Pancreas (tissue), 10 donors: ENCODE measurements at regions not wholly inside any gene's neighbourhood (a gene's known extent, or its start where the extent isn't known, plus 50 kb on each side); places are given as distances from the start of the nearest gene placed in this dataset.

Experiments
- ATAC-seq, 4 donors: fragments of 200-7000 bp; cut with Tn5 transposase; one replicate each; pipeline versions ENCODE4 v1.8.0 to v1.9.1; 2020; ENCODE audit warnings: mild to moderate bottlenecking in 4 of 4, moderate library complexity in 4 of 4
- DNase-seq, 6 donors: peaks; one replicate each; pipeline ENCODE4 v3.0.0-alpha.2; 2020
- FAIRE-seq: peaks from 2 replicates; lab custom pipeline; 2012; peaks lifted over from hg19 to GRCh38; lab: Jason Lieb, UNC
- H3K27ac ChIP-seq, 4 donors: fragments of 200-600 bp; sonication (generic); 1 replicate in 3 of 4; 2 replicates in 1 of 4; pipeline versions ENCODE4 v1.5.0 to v1.8.0; 2020
- H3K27me3 ChIP-seq, 4 donors: fragments of 200-600 bp; one replicate each; pipeline ENCODE4 v1.8.0; 2021
- H3K36me3 ChIP-seq, 3 donors: fragments of 200-600 bp; sonication (generic) in 1 of 3; one replicate each; pipeline versions ENCODE4 v1.5.0 to v1.8.0; 2020 to 2021
- H3K4me1 ChIP-seq, 3 donors: fragments of 200-600 bp; one replicate each; pipeline ENCODE4 v1.8.0; 2021
- H3K4me3 ChIP-seq, 4 donors: fragments of 200-600 bp; sonication (generic) in 2 of 4; one replicate each; pipeline versions ENCODE4 v1.5.0 to v1.8.0; 2020 to 2021
- H3K9me3 ChIP-seq, 4 donors: fragments of 200-600 bp; one replicate each; pipeline ENCODE4 v1.8.0; 2021
- WGBS, 2 donors: extraction: QIAGEN DNeasy Blood & Tissue Kit; methylation state at CpG; one replicate each; pipeline ENCODE4 v1.1.7; 2013; 5-methylcytosine and 5-hydroxymethylcytosine counted together
- intact Hi-C, 3 donors: fragments of 100-400 bp; cut with DNase I; formaldehyde crosslinking; loops; one replicate each; pipeline versions ENCODE4 v1.11.1 to v1.14.2; 2022
- TF ChIP-seq, protein P1 (sequence below), 4 donors: fragments of 200-600 bp; sonication (generic) in 3 of 4; IDR thresholded peaks; one replicate each; pipeline versions ENCODE4 v1.5.0 to v1.8.0; 2021; ENCODE audit warnings: antibody characterized with exemption in 4 of 4
- donor health status: healthy with polysubstance abuse.
- donor health status: DM: no; HTN: no; CAD: no; lungs with moderate emphysema.
- donor health status: DM: no; HTN: no; CAD: no.
- donor health status: control.
- donor health status: control.
- donor health status: Bipolar disorder and iron deficiency.
- donor health status: DM: yes; HTN: yes; CAD: no.
- donor health status: DM: no; HTN: no; CAD: no.
- donor health status: DM: no; HTN: no; CAD: no.
- donor health status: DM: yes; HTN: yes; CAD: no.

DNA sequence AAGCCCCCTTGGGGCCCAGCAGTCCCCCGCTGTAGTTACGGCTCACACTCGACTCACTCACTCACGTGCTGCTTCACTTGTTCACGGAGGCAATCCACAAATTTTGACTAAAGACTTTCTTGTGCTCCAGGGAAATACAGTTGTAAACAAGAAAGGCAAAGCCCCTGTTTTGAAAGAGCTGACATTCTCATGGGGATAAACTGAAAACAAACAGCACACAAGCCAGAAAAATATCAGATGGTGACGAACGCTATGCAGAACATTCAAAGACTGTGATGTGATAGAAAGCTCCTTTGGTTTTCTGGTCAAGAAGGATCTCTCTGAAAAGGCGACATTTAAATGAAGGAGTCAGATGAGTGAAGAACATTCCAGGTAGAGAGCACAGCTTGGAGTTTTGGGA lies 385.3 kb upstream of the SMIM21 start:
- Histone ChIP-seq H3K36me3 (no peaks in the 10 kb centered on the region), H3K9me3 (no peaks in the 10 kb centered on the region), H3K4me1 (no peaks in the 10 kb centered on the region), H3K27ac (no peak overlapping the region), H3K27me3 (no peaks in the 10 kb centered on the region), H3K4me3 (no peak overlapping the region)
- TF ChIP-seq, protein P1, sequence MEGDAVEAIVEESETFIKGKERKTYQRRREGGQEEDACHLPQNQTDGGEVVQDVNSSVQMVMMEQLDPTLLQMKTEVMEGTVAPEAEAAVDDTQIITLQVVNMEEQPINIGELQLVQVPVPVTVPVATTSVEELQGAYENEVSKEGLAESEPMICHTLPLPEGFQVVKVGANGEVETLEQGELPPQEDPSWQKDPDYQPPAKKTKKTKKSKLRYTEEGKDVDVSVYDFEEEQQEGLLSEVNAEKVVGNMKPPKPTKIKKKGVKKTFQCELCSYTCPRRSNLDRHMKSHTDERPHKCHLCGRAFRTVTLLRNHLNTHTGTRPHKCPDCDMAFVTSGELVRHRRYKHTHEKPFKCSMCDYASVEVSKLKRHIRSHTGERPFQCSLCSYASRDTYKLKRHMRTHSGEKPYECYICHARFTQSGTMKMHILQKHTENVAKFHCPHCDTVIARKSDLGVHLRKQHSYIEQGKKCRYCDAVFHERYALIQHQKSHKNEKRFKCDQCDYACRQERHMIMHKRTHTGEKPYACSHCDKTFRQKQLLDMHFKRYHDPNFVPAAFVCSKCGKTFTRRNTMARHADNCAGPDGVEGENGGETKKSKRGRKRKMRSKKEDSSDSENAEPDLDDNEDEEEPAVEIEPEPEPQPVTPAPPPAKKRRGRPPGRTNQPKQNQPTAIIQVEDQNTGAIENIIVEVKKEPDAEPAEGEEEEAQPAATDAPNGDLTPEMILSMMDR (IDR thresholded peaks at IDR 0.05) = no peak
- ATAC-seq = no peak
- DNase-seq = no peak
- intact Hi-C loops = no loop called here
- no peak for FAIRE-seq
- WGBS, 2 donors = 56 to 69% methylated on average over 8 of the region's 8 CpGs

DNA sequence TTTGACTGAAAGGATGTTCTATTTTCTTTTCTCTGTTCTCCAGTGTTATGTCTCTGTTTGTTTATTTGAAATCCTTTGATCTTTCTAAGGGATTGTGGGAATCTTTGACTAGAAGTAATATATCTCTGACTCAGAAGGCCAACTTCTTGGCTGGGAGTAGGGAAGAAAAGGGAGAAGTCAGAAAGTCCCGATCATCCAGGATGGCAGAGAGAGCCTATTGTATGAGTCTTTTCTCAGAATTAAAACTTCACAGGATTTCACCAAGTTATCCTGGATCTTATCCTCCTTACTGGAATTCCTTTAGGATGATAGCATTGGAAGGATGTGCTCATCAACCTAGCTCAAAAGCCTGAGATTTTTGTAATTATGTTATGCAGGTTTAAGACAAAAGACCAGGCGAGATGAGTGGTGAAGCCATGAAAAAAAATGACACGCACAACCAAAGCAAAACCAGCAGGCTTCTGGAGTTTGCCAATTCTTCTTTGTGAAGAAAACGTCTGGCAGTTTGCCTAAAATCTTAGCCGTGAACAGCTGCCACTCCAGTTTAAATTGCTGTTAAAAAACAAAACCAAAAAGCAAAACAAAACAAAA lies 383.6 kb upstream of the SMIM21 start:
- TF ChIP-seq, protein P1 (IDR thresholded peaks at IDR 0.05) = no peak
- no peak for ATAC-seq
- H3K27me3 ChIP-seq = no peaks in the 10 kb centered on the region
- no peaks in the 10 kb centered on the region for H3K4me1 ChIP-seq
- intact Hi-C loops = no loop called here
- no peaks in the 10 kb centered on the region for H3K9me3 ChIP-seq
- 34 to 52% methylated on average over 5 of the region's 5 CpGs for WGBS, 2 donors
- no peak overlapping the region for H3K27ac ChIP-seq
- no peak for DNase-seq
- H3K4me3 ChIP-seq = no peak overlapping the region
- no peaks in the 10 kb centered on the region for H3K36me3 ChIP-seq
- no peak for FAIRE-seq

DNA sequence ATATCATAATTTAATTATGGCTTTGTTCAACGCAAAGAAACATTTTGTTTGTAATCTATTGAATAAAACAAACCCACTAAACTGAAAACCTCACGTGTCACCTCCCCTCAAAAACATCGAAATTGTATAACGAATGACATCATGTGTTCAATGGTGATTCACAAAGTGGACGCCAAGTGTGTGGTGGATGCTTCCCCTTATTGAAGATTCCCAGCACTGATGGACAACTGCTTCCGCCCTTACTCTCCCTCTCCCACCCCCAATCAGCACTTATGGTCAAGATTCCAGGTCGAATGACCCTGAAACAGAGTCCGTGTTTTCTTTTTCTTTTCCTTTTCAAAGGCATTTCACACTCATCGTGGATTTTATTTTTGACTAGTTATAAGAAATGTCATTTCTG lies 383.0 kb upstream of the SMIM21 start:
- Histone ChIP-seq H3K27ac (no peak overlapping the region), H3K36me3 (no peaks in the 10 kb centered on the region), H3K9me3 (no peaks in the 10 kb centered on the region), H3K4me3 (no peak overlapping the region), H3K27me3 (no peaks in the 10 kb centered on the region), H3K4me1 (no peaks in the 10 kb centered on the region)
- no peak for FAIRE-seq
- ATAC-seq = no peak
- intact Hi-C loops = no loop called here
- no peak for DNase-seq
- TF ChIP-seq, protein P1 (IDR thresholded peaks at IDR 0.05) = no peak
- WGBS, 2 donors = 51 to 66% methylated on average over 9 of the region's 9 CpGs

DNA sequence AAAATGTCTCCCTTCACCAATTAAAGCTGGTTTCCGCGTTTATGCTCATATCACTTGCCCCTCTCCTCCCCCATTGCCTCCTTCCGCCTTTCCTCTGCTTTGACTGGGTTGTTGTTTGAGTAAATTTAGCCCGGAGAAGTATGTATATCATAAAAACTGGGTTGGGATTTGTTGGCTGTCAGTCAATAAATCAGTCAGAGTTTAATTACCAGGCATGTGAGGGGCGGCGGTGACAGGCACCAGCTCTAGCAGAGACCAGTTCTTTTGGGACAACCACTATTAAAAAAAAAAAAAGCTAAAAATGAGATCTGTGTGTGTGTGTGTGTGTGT lies 382.4 kb upstream of the SMIM21 start:
- H3K27me3 ChIP-seq = no peaks in the 10 kb centered on the region
- TF ChIP-seq, protein P1 (IDR thresholded peaks at IDR 0.05) = no peak
- H3K36me3 ChIP-seq = no peaks in the 10 kb centered on the region
- FAIRE-seq (no peak), ATAC-seq (no peak), DNase-seq (no peak)
- no peak overlapping the region for H3K27ac ChIP-seq
- intact Hi-C loops = no loop called here
- no peaks in the 10 kb centered on the region for H3K9me3 ChIP-seq
- 28 to 32% methylated on average over 6 of the region's 6 CpGs for WGBS, 2 donors
- no peaks in the 10 kb centered on the region for H3K4me1 ChIP-seq
- no peak overlapping the region for H3K4me3 ChIP-seq

DNA sequence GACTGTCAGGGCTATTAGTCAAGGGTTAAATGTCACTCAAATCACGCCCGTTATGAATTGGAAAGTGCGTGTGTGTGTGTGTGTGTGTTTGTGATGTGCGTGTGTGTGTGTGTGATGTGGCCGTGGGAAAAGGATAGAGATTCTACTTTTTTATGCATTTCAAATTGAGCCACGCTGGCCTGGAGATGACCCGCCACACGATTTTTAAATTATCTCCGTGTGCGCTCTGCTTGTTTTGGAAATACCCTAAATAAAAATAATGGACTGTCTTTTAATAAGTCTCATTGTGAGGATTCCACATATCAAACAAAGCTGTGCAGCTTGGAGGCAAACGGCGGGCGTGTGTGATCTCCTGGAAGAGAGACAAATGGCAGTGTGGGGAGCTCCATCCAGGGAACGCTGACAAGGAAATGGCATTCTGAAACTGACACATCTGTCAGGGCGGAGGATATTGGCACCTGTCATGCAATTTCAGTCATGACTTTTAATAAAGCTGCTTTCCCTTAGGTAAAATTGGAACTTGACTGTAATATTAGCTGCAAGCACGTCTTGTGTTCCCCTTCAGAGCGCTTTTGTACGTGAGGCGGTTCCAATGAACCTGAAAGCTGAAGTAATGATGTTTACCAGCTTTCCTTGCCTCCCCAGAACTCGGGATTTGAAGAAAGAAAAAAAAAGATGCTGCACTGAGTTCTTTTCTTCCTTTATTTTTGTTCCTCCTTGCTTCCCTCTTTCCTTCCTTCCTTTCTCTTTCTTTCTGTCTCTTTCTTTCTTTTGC lies 381.8 kb upstream of the SMIM21 start:
- DNase-seq (no peak), ATAC-seq (no peak), FAIRE-seq (no peak)
- 53 to 56% methylated on average over 20 of the region's 20 CpGs for WGBS, 2 donors
- H3K27ac ChIP-seq = no peak overlapping the region
- H3K9me3 ChIP-seq = no peaks in the 10 kb centered on the region
- no peaks in the 10 kb centered on the region for H3K27me3 ChIP-seq
- intact Hi-C loops = no loop called here
- no peak overlapping the region for H3K4me3 ChIP-seq
- TF ChIP-seq, protein P1 (IDR thresholded peaks at IDR 0.05) = no peak
- no peaks in the 10 kb centered on the region for H3K36me3 ChIP-seq
- H3K4me1 ChIP-seq = no peaks in the 10 kb centered on the region
